Fibroblast of lung (primary cell): ENCODE measurements at regions not wholly inside any gene's neighbourhood (a gene's known extent, or its start where the extent isn't known, plus 50 kb on each side); places are given as distances from the start of the nearest gene placed in this dataset.

Experiments
- EZH2 ChIP-seq: IDR thresholded peaks from 2 replicates; pipeline ENCODE4 v1.5.1; 2012; ENCODE audit warnings: low read length, control low read depth, mild to moderate bottlenecking; ENCODE audit errors: missing control alignments
- TF ChIP-seq, protein P1 (sequence below), 2 donors: IDR thresholded peaks in 1 of 2; conservative IDR thresholded peaks in 1 of 2; 1 replicate in 1 of 2; 2 replicates in 1 of 2; pipeline ENCODE4 v1.5.1; 2011 to 2012; ENCODE audit warnings: low read length in 2 of 2, control low read depth in 1 of 2, inconsistent platforms in 1 of 2, low read depth in 1 of 2, mild to moderate bottlenecking in 1 of 2

DNA sequence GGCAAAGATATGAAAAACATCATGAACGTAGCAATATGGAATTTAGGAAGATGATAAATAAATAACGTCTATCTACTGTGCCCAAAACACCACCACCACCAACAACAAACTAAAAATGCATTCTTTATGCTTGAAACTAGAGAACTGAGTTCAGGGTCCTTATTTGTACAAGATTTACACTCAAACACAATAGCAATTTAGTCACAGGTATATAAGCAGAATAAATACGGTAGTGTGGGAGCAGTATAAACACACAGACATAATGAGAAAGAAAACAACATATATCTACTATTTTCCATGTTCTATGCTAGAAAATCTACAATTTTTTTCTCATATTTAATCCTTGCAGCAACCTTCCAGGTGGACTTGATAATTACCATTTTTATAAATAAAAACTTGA is 64.3 kb downstream of the ARL4A start:
- TF ChIP-seq, protein P1, sequence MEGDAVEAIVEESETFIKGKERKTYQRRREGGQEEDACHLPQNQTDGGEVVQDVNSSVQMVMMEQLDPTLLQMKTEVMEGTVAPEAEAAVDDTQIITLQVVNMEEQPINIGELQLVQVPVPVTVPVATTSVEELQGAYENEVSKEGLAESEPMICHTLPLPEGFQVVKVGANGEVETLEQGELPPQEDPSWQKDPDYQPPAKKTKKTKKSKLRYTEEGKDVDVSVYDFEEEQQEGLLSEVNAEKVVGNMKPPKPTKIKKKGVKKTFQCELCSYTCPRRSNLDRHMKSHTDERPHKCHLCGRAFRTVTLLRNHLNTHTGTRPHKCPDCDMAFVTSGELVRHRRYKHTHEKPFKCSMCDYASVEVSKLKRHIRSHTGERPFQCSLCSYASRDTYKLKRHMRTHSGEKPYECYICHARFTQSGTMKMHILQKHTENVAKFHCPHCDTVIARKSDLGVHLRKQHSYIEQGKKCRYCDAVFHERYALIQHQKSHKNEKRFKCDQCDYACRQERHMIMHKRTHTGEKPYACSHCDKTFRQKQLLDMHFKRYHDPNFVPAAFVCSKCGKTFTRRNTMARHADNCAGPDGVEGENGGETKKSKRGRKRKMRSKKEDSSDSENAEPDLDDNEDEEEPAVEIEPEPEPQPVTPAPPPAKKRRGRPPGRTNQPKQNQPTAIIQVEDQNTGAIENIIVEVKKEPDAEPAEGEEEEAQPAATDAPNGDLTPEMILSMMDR (conservative IDR thresholded peaks at IDR 0.05 in 1 of 2, IDR thresholded peaks at IDR 0.05 in 1 of 2; ENCODE audit: low read depth in 1 of 2, low read length in 2 of 2), result no peak
- no peak for TF ChIP-seq EZH2
